ENCODE measurements at regions not wholly inside any gene's neighbourhood (a gene's known extent, or its start where the extent isn't known, plus 50 kb on each side); places are given as distances from the start of the nearest gene placed in this dataset.
"Not testable (repeated sequence)": the region's sequence is repeated elsewhere in the genome, so short reads cannot be mapped to it uniquely, and the experiment has no call there.

- DNase-seq = no peak
Observed at GRCh38 chr7:51995596-51996179, 679.1 kb upstream of the COBL start.

- no peak for DNase-seq
Observed at GRCh38 chr7:51982653-51983052, 666.0 kb upstream of the COBL start.

DNA sequence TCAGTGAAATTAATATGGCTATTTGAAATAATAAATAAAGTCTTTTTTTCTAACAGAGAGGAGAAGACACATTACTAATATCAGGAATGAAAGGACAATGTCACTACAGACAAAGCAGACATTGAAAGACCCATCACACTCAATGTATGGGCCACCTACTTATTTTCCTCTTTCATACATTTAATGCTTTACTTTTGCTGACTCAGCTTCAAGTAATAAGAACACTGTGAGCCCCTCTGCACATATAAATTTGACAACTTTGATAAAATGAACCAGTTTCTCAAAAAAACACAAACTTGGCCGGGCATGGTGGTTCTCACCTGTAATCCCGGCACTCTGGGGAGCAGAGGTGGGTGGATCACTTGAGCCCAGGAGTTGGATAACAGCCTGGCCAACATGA is 664.2 kb upstream of the COBL start:
- no peak for DNase-seq

GRCh38 chr7:51980313-51980712 is 663.7 kb upstream of the COBL start:
- DNase-seq = no peak

DNA sequence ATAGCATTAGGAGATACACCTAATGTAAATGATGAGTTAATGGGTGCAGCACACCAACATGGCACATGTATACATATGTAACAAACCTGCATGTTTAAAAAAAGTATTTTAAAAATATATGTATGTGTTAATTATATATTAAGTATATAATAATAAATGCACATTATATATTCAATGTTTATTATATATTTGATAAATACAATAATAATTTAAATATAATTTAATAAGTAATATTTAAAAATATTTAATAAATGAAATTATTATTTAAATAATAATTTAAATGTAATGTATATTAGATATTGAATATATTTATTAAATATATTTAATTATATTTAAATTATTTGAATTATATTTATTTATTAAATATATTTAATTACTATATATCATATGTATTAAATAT is 661.3 kb upstream of the COBL start:
- no peak for DNase-seq

DNA sequence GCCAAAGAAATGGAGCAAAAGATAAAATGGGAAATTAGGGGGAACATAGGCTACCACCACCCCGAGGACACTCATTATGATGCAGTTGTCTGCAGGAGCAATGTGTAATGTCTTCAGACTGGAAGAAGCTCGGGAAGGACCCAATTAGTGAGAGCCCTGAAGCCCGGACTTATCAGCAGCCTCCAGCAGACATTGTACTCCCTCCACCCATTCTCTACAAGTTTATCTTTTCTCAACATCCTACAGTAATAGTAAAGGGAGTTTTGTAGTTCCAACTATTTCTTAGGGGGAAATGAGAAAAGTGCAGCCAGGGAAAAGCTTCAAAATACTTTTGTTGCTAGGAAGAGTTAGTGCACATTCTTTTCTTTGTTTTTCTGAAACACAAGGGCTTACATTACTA is 657.3 kb upstream of the COBL start:
- DNase-seq = no peak

DNA sequence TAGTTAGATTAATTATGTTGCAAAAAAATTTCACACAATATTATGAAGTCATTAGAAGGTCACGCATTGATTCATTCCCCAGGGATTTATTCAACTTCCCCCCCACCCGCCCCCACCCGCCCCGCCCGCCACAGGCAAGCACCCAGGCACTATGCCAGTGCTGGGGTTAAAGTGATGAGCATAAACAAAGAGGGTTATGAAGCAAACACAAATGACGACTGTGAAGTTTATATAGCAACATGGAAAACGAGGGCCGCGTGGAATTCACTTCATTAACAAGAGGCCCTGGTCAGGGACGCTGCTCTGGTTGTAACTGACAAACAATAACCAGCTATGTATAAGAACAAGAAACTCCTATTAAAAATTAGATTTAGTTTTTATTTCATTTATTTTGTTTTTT is 656.5 kb upstream of the COBL start:
- no peak for DNase-seq

DNA sequence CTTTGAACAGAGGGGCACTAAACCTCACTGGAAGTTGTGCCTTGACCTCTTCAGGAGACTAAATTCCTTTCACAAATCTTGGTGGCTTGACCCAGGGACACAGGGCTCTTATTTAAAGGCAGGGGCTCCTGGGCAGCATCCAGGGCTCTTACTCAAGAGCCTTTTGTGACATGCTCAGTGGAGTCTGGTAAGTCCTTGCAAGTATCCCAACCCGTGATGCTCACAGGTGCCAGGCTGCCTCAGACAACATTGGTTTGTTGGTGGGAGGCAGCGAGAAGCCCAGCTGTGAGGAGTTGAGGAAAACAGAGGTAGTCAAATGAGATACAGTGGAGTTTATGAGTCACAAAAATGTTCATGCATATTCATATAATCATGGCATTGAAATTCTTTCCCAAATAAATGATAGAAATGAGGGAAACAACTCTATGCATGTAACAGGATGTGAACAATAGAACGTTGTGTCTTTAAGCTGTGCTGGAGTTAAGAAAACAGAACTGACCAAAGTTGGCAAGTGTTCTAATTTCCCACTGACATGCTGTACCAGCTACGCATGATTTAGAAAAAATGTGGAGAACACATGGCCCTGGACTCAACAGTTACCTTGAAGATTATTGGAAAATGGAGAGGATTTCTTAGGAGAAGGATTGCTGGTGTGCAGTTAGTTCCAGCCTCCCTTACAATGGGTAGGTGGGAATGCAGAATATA is 654.5 kb upstream of the COBL start:
- no peak for DNase-seq

DNA sequence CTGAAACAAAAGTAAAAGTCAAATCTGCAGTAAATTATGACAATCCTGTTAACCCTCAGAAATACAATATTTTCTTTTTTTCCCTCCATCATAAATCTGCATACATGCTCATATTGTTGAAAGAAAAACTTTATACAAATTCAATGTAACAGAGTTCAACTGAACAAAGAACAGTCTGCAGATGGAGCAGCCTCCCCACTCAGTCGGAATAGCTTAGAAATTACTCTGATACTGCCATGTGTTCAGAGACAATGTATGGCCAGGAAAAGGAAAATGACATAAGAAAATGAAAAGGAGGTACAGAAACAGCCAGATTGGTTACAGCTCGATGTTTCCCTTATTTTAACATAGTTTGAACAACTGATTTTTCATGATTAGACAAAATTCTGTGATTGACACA is 651.9 kb upstream of the COBL start:
- no peak for DNase-seq

DNA sequence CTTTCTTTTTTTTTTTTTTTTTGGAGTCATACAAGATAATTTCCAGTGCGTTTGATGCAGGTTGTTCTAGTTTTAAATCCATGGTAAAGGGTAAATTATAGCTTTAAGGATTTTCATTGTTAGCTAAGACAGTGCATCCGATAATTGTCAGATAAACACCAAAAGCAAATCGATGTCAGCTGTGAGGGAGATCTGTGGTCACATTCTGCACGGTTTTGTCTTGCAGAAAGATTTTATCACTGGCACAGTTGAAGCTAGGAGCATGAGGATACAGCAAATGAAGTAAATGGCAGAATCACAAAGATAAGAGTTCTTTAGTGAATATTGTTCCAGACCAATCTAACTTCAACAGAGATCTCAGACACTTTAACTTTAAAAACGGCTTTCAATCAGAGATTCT is 648.8 kb upstream of the COBL start:
- no peak for DNase-seq

DNA sequence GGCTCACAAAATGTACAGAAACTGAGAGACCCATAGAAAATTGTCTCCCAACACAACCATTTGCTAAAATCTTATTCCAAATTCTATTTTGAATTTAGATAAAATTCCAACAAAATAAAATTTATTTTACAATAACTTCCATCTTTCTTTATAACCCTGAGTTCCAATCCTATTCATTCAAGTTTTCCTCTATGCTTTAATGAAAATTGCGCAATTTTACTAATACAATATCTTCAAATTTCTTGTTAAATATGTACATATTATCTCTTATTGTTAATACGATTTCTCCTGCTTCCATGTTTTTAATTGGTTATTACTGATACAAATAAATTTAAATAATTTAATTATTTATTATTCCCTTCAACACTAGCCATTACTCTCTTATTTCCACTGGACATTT is 645.2 kb upstream of the COBL start:
- no peak for DNase-seq

GRCh38 chr7:51950813-51951212 is 634.2 kb upstream of the COBL start:
- DNase-seq = no peak

DNA sequence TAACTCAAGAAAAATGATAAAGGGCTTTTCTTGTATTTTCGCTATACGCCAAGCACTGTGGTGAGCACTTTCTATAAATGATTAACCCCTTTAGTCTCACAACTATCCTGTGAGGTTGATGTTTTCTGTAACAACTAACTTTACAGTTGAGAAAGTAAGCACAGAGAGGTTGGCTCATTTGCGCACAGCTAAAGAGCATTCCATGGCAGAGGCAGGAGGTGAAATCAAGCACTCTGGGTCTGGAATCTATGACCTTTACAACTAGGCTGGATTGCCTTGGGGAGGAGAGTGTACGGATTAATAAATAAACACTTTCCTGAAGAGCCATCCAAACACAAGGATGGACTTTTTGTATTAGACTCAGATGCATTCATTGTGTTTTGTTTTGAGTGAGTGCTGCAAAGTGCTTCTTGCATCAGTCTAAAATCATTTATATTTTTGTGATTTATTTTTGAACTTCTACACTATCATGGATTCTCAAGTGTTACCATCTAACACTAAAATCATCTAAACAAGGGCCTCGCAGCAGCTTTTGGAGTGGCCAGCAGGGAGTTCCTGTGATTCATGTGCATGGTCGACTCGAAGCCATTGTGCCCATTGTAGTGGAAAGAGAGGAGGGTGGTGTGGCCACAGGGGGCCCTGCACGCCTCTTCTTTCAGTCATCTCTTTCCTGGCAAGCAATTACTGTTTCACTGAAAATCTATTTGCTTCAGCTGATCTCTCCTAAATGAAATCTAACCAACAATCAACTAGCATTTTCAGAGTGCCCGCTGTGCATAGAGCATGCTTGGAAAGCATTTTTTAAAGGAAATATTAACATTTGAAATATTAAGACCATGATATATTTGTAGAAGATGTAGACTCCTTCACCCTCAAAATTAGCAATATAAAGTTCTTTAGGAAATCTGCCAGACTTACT is 633.4 kb upstream of the COBL start:
- DNase-seq = peak; percentile 16

GRCh38 chr7:51930834-51931233 is 614.2 kb upstream of the COBL start:
- DNase-seq = no peak

DNA sequence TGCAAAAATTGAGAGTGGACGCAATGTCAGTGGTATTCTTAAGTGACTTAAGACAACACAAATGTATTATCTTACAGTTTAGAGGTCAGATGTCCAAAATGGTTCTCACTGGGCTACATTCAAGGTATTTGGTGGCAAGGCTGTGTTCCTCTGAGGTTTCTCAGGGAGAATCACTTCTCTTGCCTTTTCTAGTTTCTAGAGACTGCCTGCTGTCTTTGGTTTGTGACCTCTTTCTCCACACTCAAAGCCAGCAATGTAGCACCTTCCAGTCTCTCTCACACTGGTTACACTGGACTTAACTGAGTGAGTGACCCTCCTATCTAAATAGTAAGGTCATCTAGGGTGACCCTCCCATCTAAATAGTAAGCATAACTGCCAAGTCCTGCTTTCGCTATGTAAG is 613.2 kb upstream of the COBL start:
- no peak for DNase-seq

DNA sequence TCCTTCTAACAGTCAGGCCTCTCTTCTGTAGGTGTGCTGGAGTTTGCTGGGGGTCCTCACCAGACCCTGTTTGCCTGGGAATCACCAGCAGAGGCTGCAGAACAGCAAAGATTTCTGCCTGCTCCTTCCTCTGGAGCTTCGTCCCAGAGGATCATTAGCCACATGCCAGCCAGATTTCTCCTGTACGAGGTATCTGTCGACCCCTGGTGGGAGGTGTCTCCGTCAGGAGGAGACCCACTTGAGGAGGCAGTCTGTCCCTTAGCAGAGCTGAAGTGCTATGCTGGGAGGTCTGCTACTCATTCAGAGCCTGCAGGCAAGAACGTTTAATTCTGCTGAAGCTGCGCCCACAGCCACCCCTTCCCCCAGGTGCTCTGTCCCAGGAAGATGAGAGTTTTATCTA is 611.1 kb upstream of the COBL start:
- DNase-seq = no peak

DNA sequence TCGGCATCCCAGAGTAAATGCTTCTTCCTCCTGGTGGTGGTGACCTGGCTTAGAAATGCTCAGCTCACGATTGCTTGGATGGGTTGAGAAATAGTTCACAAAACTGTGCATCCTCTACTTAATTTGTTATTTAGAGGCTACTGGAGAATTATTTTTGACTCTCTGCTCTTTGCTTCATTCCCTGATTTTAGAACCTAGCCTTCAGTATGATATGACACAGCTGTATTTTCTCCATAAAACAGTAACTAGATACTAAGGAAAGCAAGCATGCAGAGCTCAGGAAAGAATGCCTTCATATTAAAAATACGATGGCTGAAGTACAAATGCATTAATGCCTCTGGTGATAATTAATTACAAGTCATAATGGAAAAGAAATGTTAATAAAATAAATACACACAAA is 602.0 kb upstream of the COBL start:
- DNase-seq = no peak

- DNase-seq = no peak
Observed at GRCh38 chr7:51901489-51901840, 584.9 kb upstream of the COBL start.

- DNase-seq = not testable (repeated sequence)
Observed at GRCh38 chr7:51900755-51901488, 584.3 kb upstream of the COBL start.

GRCh38 chr7:51899611-51900010 is 583.0 kb upstream of the COBL start:
- no peak for DNase-seq

DNA sequence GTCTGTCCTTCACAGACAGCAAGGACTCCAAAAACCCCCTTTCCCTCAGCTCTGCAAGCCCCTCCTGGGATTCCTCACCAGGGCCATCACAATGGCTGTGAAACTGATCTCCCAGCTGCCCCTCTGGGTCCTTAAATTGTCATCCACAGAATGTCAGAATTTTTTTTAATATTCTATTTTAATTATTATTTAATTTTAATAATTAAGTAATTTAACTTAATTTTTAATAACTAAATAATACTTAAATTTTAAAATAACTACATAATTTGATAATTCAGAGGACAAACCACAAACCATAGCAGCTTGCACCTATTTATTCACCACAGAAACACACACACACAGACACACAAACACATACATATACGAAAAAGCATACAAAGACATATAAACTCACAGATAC is 565.8 kb upstream of the COBL start:
- DNase-seq = no peak

DNA sequence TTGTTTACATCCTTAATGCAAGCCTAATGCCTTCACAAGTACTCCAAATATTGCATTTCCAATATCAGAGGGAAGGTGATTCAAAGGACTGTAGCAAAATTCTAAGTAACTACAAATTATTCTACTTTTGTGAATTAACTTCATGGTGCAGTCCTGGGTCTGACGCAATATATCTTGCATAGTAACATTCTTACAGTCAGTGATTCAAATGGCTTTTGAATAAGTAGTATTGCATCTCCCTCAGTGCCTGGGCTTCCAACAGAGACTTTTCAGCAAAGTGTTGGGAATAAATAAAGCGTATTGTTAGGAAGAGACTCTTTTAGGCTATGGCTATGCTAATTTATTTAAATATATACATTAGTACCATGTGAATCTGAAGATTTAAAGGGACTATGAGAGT is 564.7 kb upstream of the COBL start:
- DNase-seq = no peak

- no peak for DNase-seq
Observed at GRCh38 chr7:51878865-51879264, 562.3 kb upstream of the COBL start.

- DNase-seq = no peak
Observed at GRCh38 chr7:51869452-51869851, 552.8 kb upstream of the COBL start.
